ENCODE measurements at regions not wholly inside any gene's neighbourhood (a gene's known extent, or its start where the extent isn't known, plus 50 kb on each side); places are given as distances from the start of the nearest gene placed in this dataset.

- TF ChIP-seq CTCF (IDR thresholded peaks at IDR 0.05) = no peak
- no peak for TF ChIP-seq POLR2A (IDR thresholded peaks at IDR 0.05)
Observed at GRCh38 chrX:129123795-129124194, 399.5 kb downstream of the SMARCA1 start.

All from heart left ventricle (tissue), 13 donors.